WI38 (cell line): ENCODE measurements at regions not wholly inside any gene's neighbourhood (a gene's known extent, or its start where the extent isn't known, plus 50 kb on each side); places are given as distances from the start of the nearest gene placed in this dataset.

ENCODE experiments used
- H3K4me3 ChIP-seq: 2 replicates; pipeline ENCODE4 v1.5.1; 2011; ENCODE audit warnings: low read depth, mild to moderate bottlenecking, control low read depth, low read length
- TF ChIP-seq, protein P1 (sequence below): IDR thresholded peaks from 2 replicates; pipeline ENCODE4 v1.5.1; 2012; ENCODE audit warnings: low read depth, mild to moderate bottlenecking, control low read depth, low read length

DNA sequence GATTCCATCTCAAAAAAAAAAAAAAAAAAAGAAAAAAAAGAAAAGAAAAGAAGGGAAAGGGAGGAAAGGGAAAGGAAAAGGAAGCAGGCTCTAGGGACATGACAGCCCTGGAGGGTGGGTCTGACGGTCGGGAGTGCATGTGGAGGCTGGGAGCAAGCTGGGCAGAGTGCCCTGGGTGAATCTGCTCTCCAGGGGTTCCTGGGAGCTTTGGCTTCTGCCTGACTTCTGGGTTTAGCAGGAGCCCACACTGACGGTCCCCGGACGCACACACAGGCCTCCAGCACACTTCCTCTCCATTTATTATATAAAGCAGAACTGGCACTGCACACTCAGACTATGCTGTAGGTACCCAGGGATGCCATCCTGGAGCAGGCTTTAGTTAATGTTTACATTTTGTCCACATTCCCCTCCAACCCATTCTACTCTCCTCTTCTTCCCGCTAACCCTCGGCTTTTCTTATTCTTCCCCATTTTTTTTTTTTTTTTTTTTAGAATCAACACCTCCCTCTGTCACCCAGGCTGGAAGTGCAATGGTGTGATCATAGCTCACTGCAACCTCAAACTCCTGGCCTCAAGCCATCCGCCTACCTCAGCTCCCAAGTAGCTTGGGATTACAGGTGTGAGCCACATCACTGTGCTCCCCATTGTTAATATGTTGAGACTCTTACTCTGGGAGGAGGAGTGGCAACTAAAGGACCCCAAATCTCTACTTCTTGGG lies 151.1 kb upstream of the SLC1A4 start:
- H3K4me3 ChIP-seq: no peak overlapping the region
- TF ChIP-seq, protein P1, sequence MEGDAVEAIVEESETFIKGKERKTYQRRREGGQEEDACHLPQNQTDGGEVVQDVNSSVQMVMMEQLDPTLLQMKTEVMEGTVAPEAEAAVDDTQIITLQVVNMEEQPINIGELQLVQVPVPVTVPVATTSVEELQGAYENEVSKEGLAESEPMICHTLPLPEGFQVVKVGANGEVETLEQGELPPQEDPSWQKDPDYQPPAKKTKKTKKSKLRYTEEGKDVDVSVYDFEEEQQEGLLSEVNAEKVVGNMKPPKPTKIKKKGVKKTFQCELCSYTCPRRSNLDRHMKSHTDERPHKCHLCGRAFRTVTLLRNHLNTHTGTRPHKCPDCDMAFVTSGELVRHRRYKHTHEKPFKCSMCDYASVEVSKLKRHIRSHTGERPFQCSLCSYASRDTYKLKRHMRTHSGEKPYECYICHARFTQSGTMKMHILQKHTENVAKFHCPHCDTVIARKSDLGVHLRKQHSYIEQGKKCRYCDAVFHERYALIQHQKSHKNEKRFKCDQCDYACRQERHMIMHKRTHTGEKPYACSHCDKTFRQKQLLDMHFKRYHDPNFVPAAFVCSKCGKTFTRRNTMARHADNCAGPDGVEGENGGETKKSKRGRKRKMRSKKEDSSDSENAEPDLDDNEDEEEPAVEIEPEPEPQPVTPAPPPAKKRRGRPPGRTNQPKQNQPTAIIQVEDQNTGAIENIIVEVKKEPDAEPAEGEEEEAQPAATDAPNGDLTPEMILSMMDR: no peak

DNA sequence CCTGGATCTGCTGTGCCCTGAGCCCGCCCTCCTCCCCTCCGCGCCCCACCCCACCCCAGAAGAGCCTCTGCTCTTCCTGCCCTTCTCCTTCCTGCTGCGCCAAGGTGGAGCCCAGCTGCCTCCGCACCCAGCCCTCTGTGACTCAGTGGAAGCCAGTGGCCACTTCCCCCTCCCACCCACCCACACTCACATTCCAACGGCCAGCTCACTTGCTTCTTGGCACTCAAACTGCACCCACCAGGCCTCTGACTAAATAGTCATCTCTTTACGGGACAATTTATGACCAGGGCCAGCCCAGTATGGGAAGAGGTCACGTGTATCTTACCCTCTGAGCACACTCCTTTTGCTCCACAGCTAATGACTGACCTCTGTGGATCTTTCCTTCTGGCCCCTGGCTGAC lies 150.4 kb upstream of the SLC1A4 start:
- TF ChIP-seq, protein P1: no peak
- no peak overlapping the region for H3K4me3 ChIP-seq

DNA sequence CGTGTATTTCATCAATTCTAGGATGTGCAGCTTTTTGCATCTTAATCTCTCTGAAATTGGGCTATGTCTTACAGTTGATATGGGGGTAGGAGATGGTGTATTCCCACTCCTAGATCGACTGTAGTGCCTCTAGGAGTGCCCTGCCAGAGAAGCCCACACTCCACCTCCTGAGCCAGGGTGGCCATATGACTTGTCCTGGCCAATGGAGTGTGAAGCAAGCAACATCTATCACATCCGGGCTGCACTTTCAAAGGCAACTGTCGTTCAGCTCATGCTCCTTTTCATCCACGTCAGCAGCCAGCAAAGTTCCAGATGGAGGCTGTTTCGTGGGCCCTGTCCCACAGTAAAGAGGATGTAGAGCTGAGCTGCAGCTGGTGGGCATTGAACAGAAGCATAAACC lies 149.4 kb upstream of the SLC1A4 start:
- no peak overlapping the region for H3K4me3 ChIP-seq
- TF ChIP-seq, protein P1: no peak

DNA sequence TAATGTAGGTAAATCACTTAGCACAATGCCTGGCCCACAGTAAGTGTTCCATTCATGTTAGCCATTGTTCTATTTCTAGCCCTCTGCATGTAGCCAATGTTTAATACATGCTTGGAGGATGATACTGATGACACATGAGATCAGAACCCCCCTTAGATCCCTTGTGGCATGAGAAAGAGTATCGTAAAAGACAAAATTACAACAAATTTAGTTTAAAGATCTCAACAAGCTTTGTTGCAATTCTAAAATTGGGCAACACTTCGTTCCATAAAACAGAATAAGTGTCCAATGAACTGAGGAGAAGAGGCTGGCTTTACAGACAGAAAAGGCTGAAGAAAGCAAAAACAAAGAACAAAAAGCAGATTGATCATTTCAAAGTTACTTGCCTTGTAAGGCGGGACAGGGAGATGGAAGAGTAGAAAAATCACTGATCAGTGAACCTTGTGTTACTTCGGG lies 148.7 kb upstream of the SLC1A4 start:
- TF ChIP-seq, protein P1: no peak
- no peak overlapping the region for H3K4me3 ChIP-seq

DNA sequence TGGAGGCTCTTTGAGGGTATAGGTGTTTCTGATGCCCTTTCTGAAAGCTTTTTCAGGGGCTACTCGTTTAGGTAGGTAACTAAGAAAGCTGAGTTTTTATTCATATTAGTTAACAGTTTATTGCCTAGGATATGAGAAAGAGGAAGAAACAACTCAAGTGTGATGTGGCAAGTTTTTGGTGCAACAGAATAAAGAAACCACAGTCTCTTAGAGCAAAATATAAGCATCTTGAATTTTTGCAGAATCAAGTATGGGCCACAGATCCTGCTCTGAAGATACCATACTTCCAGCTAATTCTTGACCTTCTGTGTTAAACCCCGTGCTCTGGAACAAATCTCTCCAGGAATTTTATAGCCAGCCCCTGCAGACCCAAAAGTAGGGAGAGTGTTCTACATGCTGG lies 147.7 kb upstream of the SLC1A4 start:
- TF ChIP-seq, protein P1: no peak

DNA sequence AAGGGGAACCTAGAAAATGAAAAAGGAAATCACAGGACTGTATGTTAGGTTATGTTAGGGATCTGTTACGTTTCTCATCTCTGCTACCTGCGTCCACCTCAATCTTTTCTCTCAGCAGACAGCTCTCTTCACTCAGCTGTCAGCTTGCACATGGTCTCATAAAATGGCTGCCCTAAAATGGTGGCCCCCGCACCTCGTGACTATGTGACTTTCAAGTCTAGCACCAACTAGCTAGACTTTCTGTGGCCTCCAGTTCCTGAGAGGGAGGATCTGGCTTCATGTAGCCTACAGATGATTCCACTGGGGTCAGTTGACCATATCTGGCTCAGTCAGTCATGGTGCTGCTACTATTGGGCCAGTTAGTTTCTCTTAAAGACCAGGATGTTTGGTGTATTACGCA lies 147.2 kb upstream of the SLC1A4 start:
- H3K4me3 ChIP-seq: no peak overlapping the region
- TF ChIP-seq, protein P1: no peak

More for the DNA sequence above, 147.7 kb upstream of the SLC1A4 start:
- no peak overlapping the region for H3K4me3 ChIP-seq

DNA sequence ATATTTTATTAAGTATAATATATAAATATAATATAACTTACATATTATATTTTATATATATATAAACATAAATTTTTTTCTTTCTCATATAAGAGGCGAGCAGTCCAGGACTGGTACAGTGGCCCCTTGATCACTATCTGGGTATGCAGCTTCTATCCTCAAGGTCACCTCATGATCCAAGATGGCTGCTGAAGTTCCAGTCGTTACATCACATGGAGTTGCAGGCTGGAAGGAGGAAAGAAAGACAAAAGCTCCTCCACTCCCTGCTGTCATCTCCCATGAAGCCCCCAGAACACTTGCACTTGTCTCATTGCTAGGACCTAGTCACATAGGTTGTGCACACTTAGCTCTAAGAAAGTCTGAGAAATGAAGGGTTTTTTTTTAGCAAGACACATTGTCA lies 145.1 kb upstream of the SLC1A4 start:
- H3K4me3 ChIP-seq: no peak overlapping the region
- TF ChIP-seq, protein P1: no peak
